Thoracic aorta (tissue), 2 donors: ENCODE measurements at regions not wholly inside any gene's neighbourhood (a gene's known extent, or its start where the extent isn't known, plus 50 kb on each side); places are given as distances from the start of the nearest gene placed in this dataset.

Source experiments
- ATAC-seq: fragments of 150-250 bp; one replicate; pipeline ENCODE4 v1.8.0; 2017; ENCODE audit warnings: low read depth; ENCODE audit not compliant: insufficient number of reproducible peaks, low FRiP score
- DNase-seq: peaks from one replicate; pipeline ENCODE4 v3.0.0-alpha.2; 2020; ENCODE audit warnings: low spot score
- H3K27ac ChIP-seq, 2 donors: fragments of 200-600 bp; sonication (generic); 1 replicate in 1 of 2; 2 replicates in 1 of 2; pipeline ENCODE4 v1.5.1; 2016; ENCODE audit warnings: mild to moderate bottlenecking in 2 of 2, moderate library complexity in 2 of 2
- H3K27me3 ChIP-seq: fragments of 200-600 bp; sonication (generic); replicated peaks from 2 replicates; pipeline ENCODE4 v1.6.0; 2016; ENCODE audit warnings: mild to moderate bottlenecking; ENCODE audit not compliant: insufficient read depth
- H3K36me3 ChIP-seq: fragments of 200-600 bp; sonication (generic); one replicate; pipeline ENCODE4 v1.5.1; 2016
- H3K4me1 ChIP-seq, 2 donors: fragments of 200-600 bp; sonication (generic); 1 replicate in 1 of 2; 2 replicates in 1 of 2; pipeline versions ENCODE4 v1.5.1 to v1.6.0; 2016; ENCODE audit warnings: low read depth in 2 of 2, mild to moderate bottlenecking in 1 of 2; ENCODE audit not compliant: control insufficient read depth in 1 of 2
- H3K4me3 ChIP-seq: fragments of 200-600 bp; sonication (generic); 2 replicates; pipeline ENCODE4 v1.5.1; 2016; ENCODE audit warnings: mild to moderate bottlenecking
- H3K9me3 ChIP-seq: fragments of 200-600 bp; sonication (generic); 2 replicates; pipeline ENCODE4 v1.5.1; 2016
- CTCF ChIP-seq: fragments of 200-600 bp; sonication (generic); IDR thresholded peaks from one replicate; pipeline ENCODE4 v1.5.1; 2019; ENCODE audit warnings: antibody characterized with exemption

GRCh38 chr1:10897321-10897980 is 101.0 kb upstream of the CASZ1 start:
- Histone ChIP-seq H3K4me3 (no peak overlapping the region), H3K4me1 (peaks cover 0 to 7% of the 10 kb centered on the region in 2 donors), H3K9me3 (no peaks in the 10 kb centered on the region), H3K36me3 (no peaks in the 10 kb centered on the region), H3K27me3 (no peaks in the 10 kb centered on the region), H3K27ac (no peak overlapping the region)
- no peak for TF ChIP-seq CTCF
- ATAC-seq = no peak
- DNase-seq = no peak

- H3K36me3 ChIP-seq = no peaks in the 10 kb centered on the region
- H3K4me1 ChIP-seq = peaks cover 0 to 7% of the 10 kb centered on the region in 2 donors
- TF ChIP-seq CTCF = no peak
- DNase-seq (no peak), ATAC-seq (no peak)
- H3K9me3 ChIP-seq = no peaks in the 10 kb centered on the region
- H3K4me3 ChIP-seq = no peak overlapping the region
- no peak overlapping the region for H3K27ac ChIP-seq
- H3K27me3 ChIP-seq = no peaks in the 10 kb centered on the region
Observed at GRCh38 chr1:10897981-10898728, 101.7 kb upstream of the CASZ1 start.

- H3K27me3 ChIP-seq = no peaks in the 10 kb centered on the region
- H3K4me1 ChIP-seq = peaks cover 0 to 7% of the 10 kb centered on the region in 2 donors
- no peak for TF ChIP-seq CTCF
- no peak overlapping the region for H3K27ac ChIP-seq
- no peak for DNase-seq
- H3K4me3 ChIP-seq = no peak overlapping the region
- H3K36me3 ChIP-seq = no peaks in the 10 kb centered on the region
- no peak for ATAC-seq
- H3K9me3 ChIP-seq = no peaks in the 10 kb centered on the region
Observed at GRCh38 chr1:10898921-10899320, 102.5 kb upstream of the CASZ1 start.

- TF ChIP-seq CTCF = no peak
- Histone ChIP-seq H3K27me3 (no peaks in the 10 kb centered on the region), H3K9me3 (no peaks in the 10 kb centered on the region), H3K4me1 (peaks cover 0 to 7% of the 10 kb centered on the region in 2 donors), H3K4me3 (no peak overlapping the region), H3K27ac (no peak overlapping the region), H3K36me3 (no peaks in the 10 kb centered on the region)
- ATAC-seq (no peak), DNase-seq (no peak)
Observed at GRCh38 chr1:10899490-10900250, 103.2 kb upstream of the CASZ1 start.

GRCh38 chr1:10900251-10900651 is 103.8 kb upstream of the CASZ1 start:
- no peak overlapping the region for H3K27ac ChIP-seq
- no peaks in the 10 kb centered on the region for H3K27me3 ChIP-seq
- H3K9me3 ChIP-seq = no peaks in the 10 kb centered on the region
- ATAC-seq = no peak
- H3K4me1 ChIP-seq = peaks cover 0 to 7% of the 10 kb centered on the region in 2 donors
- H3K36me3 ChIP-seq = no peaks in the 10 kb centered on the region
- no peak overlapping the region for H3K4me3 ChIP-seq
- no peak for DNase-seq
- TF ChIP-seq CTCF = no peak
